Motor neuron (in vitro differentiated cells): ENCODE measurements at regions not wholly inside any gene's neighbourhood (a gene's known extent, or its start where the extent isn't known, plus 50 kb on each side); places are given as distances from the start of the nearest gene placed in this dataset.

Experiments used
- ATAC-seq, 8 experiments: fragments of 200-7000 bp; cut with Tn5 transposase; replicated peaks in 6 of 8; 2 replicates each; pipeline ENCODE4 v1.8.0; 2021; ENCODE audit warnings: mild to moderate bottlenecking in 8 of 8, moderate library complexity in 8 of 8
- H3K27ac ChIP-seq, 2 donors: fragments of 250-450 bp; sonication (Bioruptor Pico); 2 replicates each; pipeline ENCODE4 v1.9.0; 2021; ENCODE audit warnings: antibody characterized with exemption in 2 of 2, mild to moderate bottlenecking in 2 of 2, moderate library complexity in 1 of 2
- H3K4me1 ChIP-seq, 2 donors: fragments of 250-450 bp; sonication (Bioruptor Pico); replicated peaks in 1 of 2; 2 replicates each; pipeline ENCODE4 v1.6.1; 2021; ENCODE audit warnings: antibody characterized with exemption in 2 of 2, mild to moderate bottlenecking in 2 of 2, moderate library complexity in 1 of 2
- H3K4me3 ChIP-seq, 5 donors: fragments of 250-450 bp; sonication (Bioruptor Pico); 2 replicates each; pipeline ENCODE4 v1.9.0; 2021; ENCODE audit warnings: antibody characterized with exemption in 5 of 5, mild to moderate bottlenecking in 5 of 5, moderate library complexity in 4 of 5
- WGBS, 10 experiments: fragments of 450-650 bp; shearing (Covaris generic); methylation state at CpG; one replicate each; pipeline ENCODE4 v1.0.0; 2022; 5-methylcytosine and 5-hydroxymethylcytosine counted together
- in situ Hi-C, 9 experiments: fragments of 400-800 bp; cut with MboI; loops; one replicate each; pipeline ENCODE4 v1.15.0; 2021; ENCODE audit warnings: low sequenced_read_pairs in 9 of 9, low pct_unique_long_range_greater_than_20kb in 2 of 9; ENCODE audit not compliant: unreplicated experiment in 9 of 9

DNA sequence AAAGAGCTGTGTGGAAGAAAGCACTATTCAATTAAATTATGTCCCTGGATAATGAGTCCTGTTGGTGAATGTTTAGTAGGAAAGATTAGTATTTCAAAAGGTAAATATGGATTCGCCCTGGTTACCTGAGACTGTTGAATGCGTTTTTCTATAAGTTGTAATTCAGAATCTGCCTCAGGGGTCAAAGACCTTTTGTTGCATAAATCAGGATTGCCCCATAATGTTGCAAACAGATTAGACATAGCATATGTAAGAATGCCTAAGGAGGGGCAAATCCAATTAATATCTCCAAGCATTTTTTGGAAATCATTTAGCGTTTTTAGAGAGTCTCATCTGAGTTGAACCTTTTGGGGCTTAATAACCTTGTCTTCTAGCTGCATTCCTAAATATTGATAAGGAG is 70.1 kb upstream of the ARL4D start:
- H3K4me3 ChIP-seq: no peak overlapping the region
- in situ Hi-C loops: loop anchor here in 1 of 9 experiments (25.0 kb wide), 1 partner anchor 316 kb away; the partner anchor contains the start of genes IFI35 and VAT1
- WGBS, 10 experiments: 8 to 100% (median 92%) methylated on average over 1 to 3 of the region's 3 CpGs
- H3K27ac ChIP-seq: no peak overlapping the region
- peaks cover 4 to 11% of the 10 kb centered on the region in 2 donors for H3K4me1 ChIP-seq
- no peak for ATAC-seq

DNA sequence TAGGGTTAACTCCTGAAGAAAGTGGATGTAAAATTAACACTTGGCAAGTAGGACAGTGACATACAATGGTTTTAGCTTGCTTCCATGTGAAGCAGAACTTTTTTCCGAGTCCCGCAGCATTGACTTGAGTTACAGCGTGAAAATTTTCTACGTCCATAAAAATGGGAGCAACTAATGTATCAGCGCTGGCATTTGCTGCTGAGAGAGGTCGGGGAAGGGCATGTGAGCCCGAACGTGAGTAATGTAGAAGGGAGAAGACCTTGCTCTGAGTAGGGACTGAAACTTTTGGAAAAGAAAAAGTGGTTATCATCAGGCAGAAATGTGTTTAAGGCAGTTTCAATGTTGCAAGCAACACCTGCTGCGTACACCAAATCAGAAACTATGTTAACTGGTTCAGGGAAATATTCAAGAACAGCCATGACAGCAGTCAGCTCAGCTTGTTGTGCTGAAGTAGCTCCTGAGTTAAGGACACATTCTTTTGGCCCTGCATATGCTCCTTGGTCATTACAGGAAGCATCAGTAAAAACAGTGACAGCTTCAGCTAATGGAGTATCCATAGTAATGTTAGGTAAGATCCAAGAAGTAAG is 70.9 kb upstream of the ARL4D start:
- no peak overlapping the region for H3K27ac ChIP-seq
- no peak for ATAC-seq
- in situ Hi-C loops: loop anchor here in 1 of 9 experiments (25.0 kb wide), 1 partner anchor 316 kb away; the partner anchor contains the start of genes IFI35 and VAT1
- no peak overlapping the region for H3K4me3 ChIP-seq
- 62 to 93% (median 88%) methylated on average over 4 to 9 of the region's 9 CpGs; no CpG with 5 or more reads in 2 of the 10 experiments for WGBS, 10 experiments
- H3K4me1 ChIP-seq: peaks cover 0 to 4% of the 10 kb centered on the region in 2 donors

DNA sequence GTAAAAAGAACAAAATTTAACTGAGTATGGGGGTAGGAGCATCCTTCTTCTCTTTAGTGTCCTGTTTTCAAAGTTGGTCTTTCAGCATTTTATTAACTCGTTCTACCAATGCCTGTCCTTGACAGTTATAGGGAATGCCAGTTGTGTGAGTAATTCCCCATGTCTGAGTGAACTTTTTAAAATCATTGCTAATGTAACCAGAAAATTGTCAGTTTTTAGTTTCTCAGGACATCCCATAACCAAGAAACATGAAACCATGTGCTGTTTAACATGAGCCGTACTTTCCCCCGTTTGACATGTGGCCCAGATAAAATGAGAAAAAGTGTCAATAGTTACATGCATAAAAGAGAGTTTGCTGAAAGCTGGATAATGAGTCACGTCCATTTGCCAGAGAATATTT is 71.4 kb upstream of the ARL4D start:
- peaks cover 0 to 1% of the 10 kb centered on the region in 2 donors for H3K4me1 ChIP-seq
- in situ Hi-C loops: loop anchor here in 1 of 9 experiments (25.0 kb wide), 1 partner anchor 315 kb away; the partner anchor contains the start of genes IFI35 and VAT1
- whole genome bisulfite sequencing, 10 experiments: 9 to 92% (median 65%) methylated on average over 1 to 4 of the region's 4 CpGs
- no peak overlapping the region for H3K27ac ChIP-seq
- H3K4me3 ChIP-seq: no peak overlapping the region
- peak in 1 of 8 experiments; percentile 37 for ATAC-seq

DNA sequence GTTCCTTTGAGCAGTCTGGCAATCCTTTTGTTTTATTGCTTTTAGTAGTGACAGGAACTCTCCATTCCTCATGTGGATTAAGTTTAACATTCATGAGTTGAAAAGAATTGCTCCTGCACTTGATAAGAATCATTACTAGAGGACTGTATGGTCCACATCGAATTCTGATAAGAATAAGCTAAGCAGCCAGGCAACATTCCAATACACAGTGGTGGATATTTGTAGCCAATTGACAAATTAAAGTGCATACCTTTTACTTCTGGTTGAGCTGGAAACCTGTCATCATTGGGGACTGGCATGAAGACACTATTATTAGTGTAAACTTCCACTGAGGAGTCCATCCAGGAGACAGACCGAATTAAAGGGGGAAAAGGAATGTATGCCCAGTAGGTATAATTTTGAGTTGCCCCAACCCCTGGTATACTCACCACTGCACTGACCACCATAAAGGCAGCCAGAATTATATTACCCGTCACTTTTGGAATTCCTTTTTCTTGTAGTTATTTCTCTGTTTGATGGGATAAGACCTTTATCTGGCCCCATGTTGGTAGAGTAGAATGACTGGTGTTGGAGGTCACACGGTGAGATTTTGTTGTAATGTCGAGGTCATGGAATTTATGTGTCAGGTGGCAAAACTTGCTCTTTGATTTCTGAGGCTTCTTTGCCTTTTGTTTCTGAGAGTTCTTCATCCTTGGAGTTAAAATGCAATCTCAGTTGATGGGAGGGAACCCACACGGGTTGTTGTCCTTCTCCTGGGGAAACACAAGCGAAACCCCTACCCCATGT is 72.1 kb upstream of the ARL4D start:
- ATAC-seq: no peak
- Histone ChIP-seq H3K4me1 (no peaks in the 10 kb centered on the region), H3K27ac (no peak overlapping the region), H3K4me3 (no peak overlapping the region)
- 63 to 93% (median 77%) methylated on average over 2 to 7 of the region's 7 CpGs; no CpG with 5 or more reads in 1 of the 10 experiments for WGBS, 10 experiments
- in situ Hi-C loops: loop anchor here in 1 of 9 experiments (25.0 kb wide), 1 partner anchor 314 kb away; the partner anchor contains the start of genes IFI35 and VAT1

DNA sequence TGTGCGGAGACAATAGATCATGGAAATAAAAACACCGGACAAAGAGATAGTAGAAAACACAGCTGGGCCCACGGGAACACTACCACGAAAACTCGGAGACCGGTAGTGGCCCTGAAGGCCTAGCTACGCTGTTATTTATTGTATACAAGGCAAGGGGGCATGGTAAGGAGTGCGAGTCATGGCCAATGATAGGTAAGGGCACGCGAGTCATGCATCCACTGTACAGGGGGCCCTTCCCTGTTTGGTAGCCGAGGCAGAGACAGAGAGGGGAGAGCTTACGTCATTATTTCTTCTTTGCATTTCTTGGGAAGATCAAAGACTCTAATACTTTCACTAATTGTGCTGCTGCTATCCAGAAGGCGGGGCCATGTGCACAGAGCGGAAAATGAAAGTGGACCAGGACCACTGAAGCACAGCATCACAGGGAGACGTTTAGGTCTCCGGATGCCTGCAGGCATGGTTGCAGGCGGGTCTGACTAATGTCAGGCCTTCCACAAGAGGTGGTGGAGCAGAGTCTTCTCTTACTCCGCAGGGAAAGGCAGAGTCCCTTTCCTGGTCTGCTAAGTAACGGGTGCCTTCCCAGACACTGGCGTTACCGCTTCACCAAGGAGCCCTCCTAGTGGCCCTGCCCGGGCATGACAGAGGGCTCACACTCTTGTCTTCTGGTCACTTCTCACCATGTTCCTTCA is 74.4 kb upstream of the ARL4D start:
- H3K27ac ChIP-seq: no peak overlapping the region
- H3K4me3 ChIP-seq: no peak overlapping the region
- peak in 1 of 8 experiments; percentile 34 for ATAC-seq
- H3K4me1 ChIP-seq: no peaks in the 10 kb centered on the region
- 69 to 100% (median 89%) methylated on average over 5 to 20 of the region's 22 CpGs for WGBS, 10 experiments
- in situ Hi-C loops: loop anchor here in 2 of 9 experiments (25.0 kb wide), 1 partner anchor 112 kb away; the partner anchor contains the start of gene TMEM106A (in 2 of the 2)

- Histone ChIP-seq H3K4me1 (peaks cover 3% of the 10 kb centered on the region in 2 donors), H3K4me3 (no peak overlapping the region), H3K27ac (no peak overlapping the region)
- 50 to 100% (median 100%) methylated on average over 1 to 2 of the region's 4 CpGs; no CpG with 5 or more reads in 3 of the 10 experiments for WGBS, 10 experiments
- no peak for ATAC-seq
- in situ Hi-C loops: loop anchor here in 2 of 9 experiments (25.0 kb wide), 1 partner anchor 107 kb away; the partner anchor contains the start of gene TMEM106A (in 2 of the 2)
Measured at GRCh38 chr17:43319293-43320124, 79.3 kb upstream of the ARL4D start.

GRCh38 chr17:43316522-43317142 is 82.2 kb upstream of the ARL4D start:
- no peak for ATAC-seq
- Histone ChIP-seq H3K27ac (no peak overlapping the region), H3K4me3 (no peak overlapping the region), H3K4me1 (peaks cover 3% of the 10 kb centered on the region in 2 donors)
- in situ Hi-C loops: loop anchor here in 2 of 9 experiments (25.0 kb wide), 1 partner anchor 104 kb away; the partner anchor contains the start of gene TMEM106A (in 2 of the 2)
- 12 to 83% (median 61%) methylated on average over 3 to 11 of the region's 19 CpGs; no CpG with 5 or more reads in 2 of the 10 experiments for WGBS, 10 experiments

GRCh38 chr17:43315858-43316521 is 82.2 kb upstream of the RNU2-1 start:
- no peak overlapping the region for H3K4me3 ChIP-seq
- peaks cover 3% of the 10 kb centered on the region in 2 donors for H3K4me1 ChIP-seq
- in situ Hi-C loops: loop anchor here in 2 of 9 experiments (25.0 kb wide), 1 partner anchor 104 kb away; the partner anchor contains the start of gene TMEM106A (in 2 of the 2)
- 0 to 51% (median 13%) methylated on average over 4 to 15 of the region's 15 CpGs for WGBS, 10 experiments
- ATAC-seq: no peak
- H3K27ac ChIP-seq: no peak overlapping the region

DNA sequence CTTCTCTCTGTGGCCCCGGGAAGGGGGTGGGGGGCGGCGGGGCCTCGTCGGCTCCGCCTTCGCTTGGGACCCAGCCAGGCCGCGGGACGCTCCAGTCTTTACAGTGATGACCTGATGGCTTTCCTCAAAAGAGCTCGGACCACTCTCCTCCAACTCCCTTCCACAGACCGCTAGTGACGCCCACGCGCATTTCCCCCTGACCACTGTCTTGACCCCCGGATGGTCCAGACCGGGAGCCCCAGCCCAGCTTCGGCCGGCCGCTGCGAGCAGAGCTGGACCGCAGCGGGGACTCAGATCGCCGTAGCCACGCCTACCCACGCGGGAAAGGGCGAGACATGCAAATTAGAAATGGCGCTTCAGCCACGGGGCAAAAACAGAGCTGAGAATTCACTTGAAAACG is 81.6 kb upstream of the RNU2-1 start:
- in situ Hi-C loops: loop anchor here in 2 of 9 experiments (25.0 kb wide), 1 partner anchor 103 kb away; the partner anchor contains the start of gene TMEM106A (in 2 of the 2)
- no peak overlapping the region for H3K27ac ChIP-seq
- no peak for ATAC-seq
- WGBS, 10 experiments: 0% methylated on average over 1 to 9 of the region's 32 CpGs; no CpG with 5 or more reads in 4 of the 10 experiments
- peaks cover 3% of the 10 kb centered on the region in 2 donors for H3K4me1 ChIP-seq
- H3K4me3 ChIP-seq: no peak overlapping the region

DNA sequence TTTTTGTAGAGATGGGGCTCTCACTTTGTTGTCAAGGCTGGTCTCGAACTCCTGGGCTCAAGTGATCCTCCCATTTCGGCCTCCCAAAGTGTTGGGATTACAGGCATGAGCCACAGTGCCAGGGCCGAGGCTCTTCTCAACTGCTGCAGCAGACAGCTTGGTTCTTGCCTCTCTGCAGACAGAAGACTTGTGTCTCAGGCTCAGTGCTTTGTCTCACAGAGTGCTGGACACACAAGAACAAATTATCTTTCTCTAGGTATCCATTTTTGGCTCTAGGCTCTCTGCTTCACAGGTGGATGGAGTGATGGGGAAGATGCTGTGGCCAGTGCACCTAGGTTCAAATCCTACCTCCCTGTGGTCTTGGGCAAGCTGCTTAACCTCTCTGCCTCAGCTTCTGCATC is 80.8 kb upstream of the RNU2-1 start:
- ATAC-seq: no peak
- 0 to 93% (median 76%) methylated on average over 1 to 3 of the region's 3 CpGs; no CpG with 5 or more reads in 4 of the 10 experiments for WGBS, 10 experiments
- Histone ChIP-seq H3K4me1 (peaks cover 3% of the 10 kb centered on the region in 2 donors), H3K4me3 (no peak overlapping the region), H3K27ac (no peak overlapping the region)
- in situ Hi-C loops: loop anchor here in 2 of 9 experiments (25.0 kb wide), 1 partner anchor 102 kb away; the partner anchor contains the start of gene TMEM106A (in 2 of the 2)

GRCh38 chr17:43312011-43312410 is 78.2 kb upstream of the RNU2-1 start:
- in situ Hi-C loops: loop anchor here in 2 of 9 experiments (25.0 kb wide), 1 partner anchor 100 kb away; the partner anchor contains the start of gene TMEM106A (in 2 of the 2)
- no peak overlapping the region for H3K27ac ChIP-seq
- 60 to 100% (median 75%) methylated on average over 1 to 5 of the region's 5 CpGs; no CpG with 5 or more reads in 4 of the 10 experiments for WGBS, 10 experiments
- peaks cover 3% of the 10 kb centered on the region in 2 donors for H3K4me1 ChIP-seq
- ATAC-seq: no peak
- no peak overlapping the region for H3K4me3 ChIP-seq
